ENCODE measurements at regions not wholly inside any gene's neighbourhood (a gene's known extent, or its start where the extent isn't known, plus 50 kb on each side); places are given as distances from the start of the nearest gene placed in this dataset.

- Mint-ChIP-seq H3K36me3 (no peaks in the 10 kb centered on the region), H3K27me3 (peaks cover 3% of the 10 kb centered on the region), H3K27ac (no peak overlapping the region), H3K4me1 (peaks cover 5% of the 10 kb centered on the region), H3K9me3 (no peaks in the 10 kb centered on the region), H3K4me3 (no peak overlapping the region)
Measured at GRCh38 chr3:194076475-194076874, 59.5 kb upstream of the HES1 start.

GRCh38 chr3:194077602-194078001, 58.3 kb upstream of the HES1 start:
- Mint-ChIP-seq H3K27me3 (peaks cover 3% of the 10 kb centered on the region), H3K36me3 (no peaks in the 10 kb centered on the region)

GRCh38 chr3:194078045-194078821, 57.7 kb upstream of the HES1 start:
- no peak overlapping the region for H3K4me3 Mint-ChIP-seq
- H3K4me1 Mint-ChIP-seq: no peaks in the 10 kb centered on the region
- no peaks in the 10 kb centered on the region for H3K36me3 Mint-ChIP-seq
- H3K27ac Mint-ChIP-seq: no peak overlapping the region
- H3K27me3 Mint-ChIP-seq: no peaks in the 10 kb centered on the region
- H3K9me3 Mint-ChIP-seq: no peaks in the 10 kb centered on the region

More at GRCh38 chr3:194077602-194078001, 58.3 kb upstream of the HES1 start:
- no peak overlapping the region for H3K27ac Mint-ChIP-seq
- H3K4me3 Mint-ChIP-seq: no peak overlapping the region
- no peaks in the 10 kb centered on the region for H3K4me1 Mint-ChIP-seq
- H3K9me3 Mint-ChIP-seq: no peaks in the 10 kb centered on the region

- Mint-ChIP-seq H3K9me3 (no peaks in the 10 kb centered on the region), H3K4me1 (peaks cover 7% of the 10 kb centered on the region), H3K27ac (no peak overlapping the region), H3K4me3 (no peak overlapping the region), H3K27me3 (no peaks in the 10 kb centered on the region), H3K36me3 (no peaks in the 10 kb centered on the region)
Measured at GRCh38 chr3:194079702-194080172, 56.2 kb upstream of the HES1 start.

- H3K27me3 Mint-ChIP-seq: no peaks in the 10 kb centered on the region
- H3K36me3 Mint-ChIP-seq: no peaks in the 10 kb centered on the region
- H3K9me3 Mint-ChIP-seq: no peaks in the 10 kb centered on the region
- no peak overlapping the region for H3K27ac Mint-ChIP-seq
- no peak overlapping the region for H3K4me3 Mint-ChIP-seq
- peaks cover 7% of the 10 kb centered on the region for H3K4me1 Mint-ChIP-seq
Measured at GRCh38 chr3:194080436-194080835, 55.5 kb upstream of the HES1 start.

- Mint-ChIP-seq H3K9me3 (no peaks in the 10 kb centered on the region), H3K4me1 (peaks cover 7% of the 10 kb centered on the region), H3K27me3 (no peaks in the 10 kb centered on the region), H3K36me3 (no peaks in the 10 kb centered on the region), H3K27ac (no peak overlapping the region), H3K4me3 (no peak overlapping the region)
Measured at GRCh38 chr3:194080913-194081800, 54.8 kb upstream of the HES1 start.

- Mint-ChIP-seq H3K4me3 (no peak overlapping the region), H3K4me1 (peaks cover 7% of the 10 kb centered on the region), H3K27ac (no peak overlapping the region), H3K27me3 (no peaks in the 10 kb centered on the region), H3K9me3 (no peaks in the 10 kb centered on the region), H3K36me3 (no peaks in the 10 kb centered on the region)
Measured at GRCh38 chr3:194081826-194082225, 54.1 kb upstream of the HES1 start.

- H3K4me3 Mint-ChIP-seq: no peak overlapping the region
- H3K27ac Mint-ChIP-seq: no peak overlapping the region
- no peaks in the 10 kb centered on the region for H3K9me3 Mint-ChIP-seq
- no peaks in the 10 kb centered on the region for H3K27me3 Mint-ChIP-seq
- peaks cover 7% of the 10 kb centered on the region for H3K4me1 Mint-ChIP-seq
- no peaks in the 10 kb centered on the region for H3K36me3 Mint-ChIP-seq
Measured at GRCh38 chr3:194082743-194083636, 53.0 kb upstream of the HES1 start.

GRCh38 chr3:194083637-194084224, 52.2 kb upstream of the HES1 start:
- Mint-ChIP-seq H3K4me1 (peaks cover 7% of the 10 kb centered on the region), H3K27me3 (no peaks in the 10 kb centered on the region), H3K36me3 (no peaks in the 10 kb centered on the region), H3K4me3 (no peak overlapping the region), H3K9me3 (no peaks in the 10 kb centered on the region), H3K27ac (no peak overlapping the region)

- Mint-ChIP-seq H3K4me3 (no peak overlapping the region), H3K9me3 (no peaks in the 10 kb centered on the region), H3K4me1 (peaks cover 7% of the 10 kb centered on the region), H3K27me3 (no peaks in the 10 kb centered on the region), H3K36me3 (no peaks in the 10 kb centered on the region), H3K27ac (no peak overlapping the region)
Measured at GRCh38 chr3:194084284-194084683, 51.7 kb upstream of the HES1 start.

Data from activated naive CD4-positive, alpha-beta T cell treated with anti-CD3 and anti-CD28 coated beads, Interleukin-2, amount 50 U/mL, for 24 hours (primary cell).